ENCODE measurements at regions not wholly inside any gene's neighbourhood (a gene's known extent, or its start where the extent isn't known, plus 50 kb on each side); places are given as distances from the start of the nearest gene placed in this dataset.
"Not testable (repeated sequence)": the region's sequence is repeated elsewhere in the genome, so short reads cannot be mapped to it uniquely, and the experiment has no call there.

DNA sequence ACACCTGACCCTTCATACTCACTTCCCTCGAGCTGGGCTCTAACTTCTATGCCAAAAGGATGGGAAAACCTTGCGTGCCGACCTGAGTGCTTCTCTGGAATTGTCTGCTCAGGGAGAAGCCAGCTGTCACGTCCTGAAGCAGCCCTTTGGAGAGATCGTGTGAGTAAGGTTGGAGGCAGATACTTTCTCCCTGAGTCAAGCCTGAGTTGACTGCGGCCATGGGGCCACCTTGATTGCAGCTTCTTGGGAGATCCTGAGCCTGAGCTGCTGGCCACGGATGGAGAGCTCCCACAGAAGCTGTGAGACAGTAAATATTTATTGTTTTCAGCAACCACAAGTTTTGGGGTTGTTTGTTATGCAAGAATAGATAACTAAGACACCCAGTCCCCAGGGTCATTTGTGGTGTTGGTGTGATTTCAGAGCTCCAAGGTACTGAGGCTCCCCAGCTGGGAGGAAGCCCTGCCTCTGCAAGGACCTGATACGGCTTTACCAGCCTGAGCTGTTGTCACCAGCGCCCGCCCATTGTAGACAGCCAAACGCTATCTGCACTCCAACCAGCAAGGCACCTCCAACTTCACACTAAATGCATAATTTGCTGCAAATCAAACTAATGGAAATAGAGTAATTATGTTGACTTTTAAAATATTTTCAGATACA lies 531.6 kb downstream of the PTPRU start:
- DNase-seq (ENCODE audit: low read depth in 2 of 2, low spot score in 1 of 2) = no peak

- DNase-seq (ENCODE audit: low read depth in 2 of 2, low spot score in 1 of 2) = no peak
Observed at GRCh38 chr1:29767088-29767685, 530.9 kb downstream of the PTPRU start.

- no peak for DNase-seq (ENCODE audit: low read depth in 2 of 2, low spot score in 1 of 2)
Observed at GRCh38 chr1:29762635-29763034, 526.3 kb downstream of the PTPRU start.

- DNase-seq (ENCODE audit: low read depth in 2 of 2, low spot score in 1 of 2) = no peak
Observed at GRCh38 chr1:29761159-29761928, 525.0 kb downstream of the PTPRU start.

DNA sequence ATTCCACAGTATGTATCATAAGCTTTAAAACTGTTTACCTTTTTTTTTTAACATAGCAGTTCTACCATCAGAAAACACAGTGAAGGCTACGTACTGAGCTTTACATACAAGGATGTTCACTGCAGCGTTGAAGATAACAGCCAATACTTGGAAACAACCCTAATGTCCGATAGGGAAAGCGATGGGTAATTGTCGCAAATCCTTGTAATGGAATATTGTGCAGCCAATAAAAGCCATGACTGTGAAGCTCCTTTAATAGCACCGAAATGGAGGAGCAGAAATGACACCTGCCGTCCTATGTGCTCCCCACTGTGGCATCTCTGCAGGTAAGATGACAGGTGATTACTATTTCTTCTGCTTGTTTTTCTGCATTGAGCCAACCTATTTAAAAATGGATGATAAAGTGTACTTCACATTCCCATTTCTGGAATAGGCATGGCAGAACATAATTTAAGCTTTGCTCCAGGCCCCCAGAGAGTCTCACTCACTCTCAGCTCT lies 523.8 kb downstream of the PTPRU start:
- no peak for DNase-seq (ENCODE audit: low read depth in 2 of 2, low spot score in 1 of 2)

DNA sequence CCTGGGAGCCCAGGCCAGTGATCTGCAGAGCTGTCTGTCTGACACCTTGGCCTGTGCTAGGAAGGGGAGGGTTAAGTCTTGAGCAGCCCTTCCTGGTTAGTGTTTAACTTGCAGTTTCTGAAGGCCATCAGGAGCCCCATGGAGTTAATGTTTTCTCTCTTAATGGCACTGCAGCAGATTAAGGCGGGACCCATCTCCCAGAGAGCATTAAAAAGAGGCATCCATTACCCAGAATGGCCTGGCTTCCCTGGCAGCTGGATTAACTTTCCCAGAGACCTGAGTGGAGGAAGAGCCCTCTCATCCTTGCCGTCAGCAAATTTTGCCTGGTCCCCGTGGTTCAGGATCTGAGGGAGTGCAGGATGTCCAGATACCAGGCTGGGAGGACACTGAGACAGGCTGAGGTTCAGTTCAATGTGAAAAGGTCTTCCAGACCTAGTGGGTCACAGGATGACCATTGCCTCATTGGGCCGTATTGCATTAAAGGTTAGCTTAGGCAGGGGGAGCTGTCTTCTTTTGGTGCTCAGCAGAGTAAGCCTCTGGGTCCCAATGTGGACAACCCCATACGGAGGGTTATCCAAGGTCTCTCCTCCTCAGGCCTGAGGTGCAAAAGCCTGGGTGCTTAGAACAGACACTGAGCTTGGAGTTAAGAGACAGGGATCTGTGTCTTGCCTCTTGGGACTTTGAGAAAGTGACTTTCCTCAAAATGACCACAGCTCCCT lies 522.6 kb downstream of the PTPRU start:
- DNase-seq (ENCODE audit: low read depth in 2 of 2, low spot score in 1 of 2) = no peak

DNA sequence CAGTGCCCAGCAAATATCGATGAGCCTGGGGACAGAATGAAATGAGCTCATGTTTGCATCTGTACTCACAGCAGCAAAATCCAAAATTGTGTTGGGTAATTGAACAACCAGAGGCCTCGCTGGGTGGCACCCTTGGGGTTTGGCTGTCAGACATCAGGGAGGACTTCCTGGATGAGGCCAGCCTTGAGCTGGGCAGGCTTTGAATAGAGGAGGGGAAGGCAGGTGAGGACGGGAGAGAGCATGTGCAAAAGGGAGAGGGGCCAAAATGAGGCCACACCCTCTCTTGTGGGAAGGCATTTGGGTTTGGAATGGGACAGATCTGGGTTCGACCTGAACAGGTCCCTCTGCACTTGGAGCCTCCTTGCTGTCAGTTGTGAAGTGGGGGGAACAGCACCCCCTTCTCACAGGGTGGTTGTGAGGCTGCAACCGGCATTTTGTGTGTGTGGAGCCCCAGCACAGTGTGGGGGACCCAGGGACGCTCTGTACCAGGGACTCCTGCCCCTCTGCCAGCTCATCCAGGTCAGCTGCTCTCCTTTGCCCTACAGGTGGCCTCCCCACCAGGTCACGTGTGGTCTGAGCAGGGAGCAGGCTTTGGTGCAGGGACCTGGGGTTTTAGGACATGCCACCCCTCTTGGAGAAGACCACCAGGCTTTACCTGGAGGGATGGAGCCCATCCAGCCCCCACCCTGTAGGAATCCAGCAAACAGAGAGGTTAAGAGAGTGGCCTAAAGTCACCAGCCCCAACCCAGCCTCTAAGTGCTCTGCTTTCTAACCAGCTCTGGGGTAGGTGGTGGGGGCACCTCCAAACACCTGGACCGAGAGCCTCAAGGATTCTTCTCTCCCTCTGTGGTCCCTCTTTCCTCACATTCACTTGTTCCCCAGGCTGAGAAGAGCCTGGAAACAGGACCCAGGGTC lies 521.8 kb downstream of the PTPRU start:
- no peak for DNase-seq (ENCODE audit: low read depth in 2 of 2, low spot score in 1 of 2)

- DNase-seq (ENCODE audit: low read depth in 2 of 2, low spot score in 1 of 2) = no peak
Observed at GRCh38 chr1:29756901-29757725, 520.8 kb downstream of the PTPRU start.

DNA sequence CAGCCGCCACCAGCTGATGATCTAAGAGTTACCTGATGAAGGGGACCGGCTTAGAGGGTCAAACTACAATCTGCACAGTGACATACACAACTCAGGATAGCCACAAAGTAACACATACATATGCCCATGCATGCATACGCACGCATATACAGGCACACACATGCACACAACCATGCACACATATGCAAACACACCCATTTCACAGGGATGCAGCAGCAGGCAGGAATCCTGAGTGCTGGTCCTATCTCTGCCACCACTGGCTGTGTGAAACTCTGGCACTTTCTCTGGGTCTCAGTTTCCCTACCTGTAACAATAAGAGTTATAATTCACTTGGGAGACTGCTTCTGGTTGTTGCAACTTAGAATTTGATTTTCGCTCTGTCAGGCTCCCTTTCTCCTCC lies 520.2 kb downstream of the PTPRU start:
- DNase-seq (ENCODE audit: low read depth in 2 of 2, low spot score in 1 of 2) = no peak

DNA sequence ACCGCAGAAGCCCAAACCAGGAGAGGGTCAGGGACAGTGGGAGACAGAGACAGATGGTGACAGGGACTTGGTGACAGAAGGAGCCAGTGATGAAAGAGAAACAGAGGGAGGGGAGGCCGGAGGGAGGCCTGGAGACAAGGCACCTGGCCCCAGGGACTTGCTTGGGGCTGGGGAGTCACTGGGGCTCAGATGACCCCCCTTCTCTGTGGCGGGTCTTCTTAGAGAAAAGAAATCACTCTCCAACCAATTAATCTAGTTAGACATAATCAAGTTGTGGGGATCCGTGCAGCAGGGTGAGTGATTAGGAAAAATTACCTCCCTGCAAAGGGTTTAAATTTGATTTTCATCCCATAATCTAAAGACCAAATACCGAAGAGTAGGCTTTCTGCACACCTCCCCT lies 519.8 kb downstream of the PTPRU start:
- DNase-seq (ENCODE audit: low read depth in 2 of 2, low spot score in 1 of 2) = no peak

- not testable (repeated sequence) for DNase-seq (ENCODE audit: low read depth in 2 of 2, low spot score in 1 of 2)
Observed at GRCh38 chr1:29755412-29756015, 519.2 kb downstream of the PTPRU start.

- no peak for DNase-seq (ENCODE audit: low read depth in 2 of 2, low spot score in 1 of 2)
Observed at GRCh38 chr1:29754573-29755375, 518.5 kb downstream of the PTPRU start.

- no peak for DNase-seq (ENCODE audit: low read depth in 2 of 2, low spot score in 1 of 2)
Observed at GRCh38 chr1:29753771-29754572, 517.6 kb downstream of the PTPRU start.

GRCh38 chr1:29753244-29753643 lies 516.9 kb downstream of the PTPRU start:
- no peak for DNase-seq (ENCODE audit: low read depth in 2 of 2, low spot score in 1 of 2)

GRCh38 chr1:29752141-29752540 lies 515.8 kb downstream of the PTPRU start:
- no peak for DNase-seq (ENCODE audit: low read depth in 2 of 2, low spot score in 1 of 2)

- no peak for DNase-seq (ENCODE audit: low read depth in 2 of 2, low spot score in 1 of 2)
Observed at GRCh38 chr1:29749024-29749945, 513.0 kb downstream of the PTPRU start.

DNA sequence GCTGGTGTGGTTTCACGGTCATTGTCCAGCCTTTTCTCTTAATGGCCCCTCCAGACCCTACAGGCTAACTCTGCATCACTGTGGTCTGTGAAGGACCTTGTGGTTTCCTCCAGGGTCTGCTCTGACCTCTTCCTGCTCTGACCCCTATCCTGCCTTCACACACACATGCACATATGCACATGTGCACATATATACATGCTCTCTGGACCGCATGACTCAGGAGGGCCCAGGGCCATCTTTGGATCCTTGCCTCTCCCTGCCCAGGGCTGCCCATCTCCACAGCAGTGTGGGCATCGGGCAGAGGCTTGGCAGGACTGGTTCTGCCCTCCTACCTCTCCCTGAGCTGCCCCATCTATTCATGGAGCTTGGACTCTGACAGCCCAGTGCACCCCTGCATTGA lies 510.9 kb downstream of the PTPRU start:
- DNase-seq (ENCODE audit: low read depth in 2 of 2, low spot score in 1 of 2) = no peak

Measured in stimulated activated CD8-positive, alpha-beta memory T cell treated with anti-CD3 and anti-CD28 coated beads, Interleukin-4, amount 100 ng/mL, for 1 hour (primary cell).